GM12873 (cell line): ENCODE measurements at regions not wholly inside any gene's neighbourhood (a gene's known extent, or its start where the extent isn't known, plus 50 kb on each side); places are given as distances from the start of the nearest gene placed in this dataset.

ENCODE experiments used
- CTCF ChIP-seq: IDR thresholded peaks from 2 replicates; pipeline ENCODE4 v1.5.1; 2012; ENCODE audit warnings: low read depth, mild to moderate bottlenecking, moderate library complexity, low read length, control low read depth; ENCODE audit not compliant: insufficient read depth; ENCODE audit errors: missing control alignments

GRCh38 chr3:128554465-128555097 lies 61.6 kb upstream of the GATA2 start:
- no peak for TF ChIP-seq CTCF

- TF ChIP-seq CTCF = no peak
These were observed 61.1 kb upstream of the GATA2 start for GRCh38 chr3:128554100-128554464.

GRCh38 chr3:128553560-128553959 lies 60.6 kb upstream of the GATA2 start:
- TF ChIP-seq CTCF = no peak

- no peak for TF ChIP-seq CTCF
These were observed 58.9 kb upstream of the GATA2 start for GRCh38 chr3:128551867-128552266.

- no peak for TF ChIP-seq CTCF
These were observed 58.5 kb upstream of the GATA2 start for GRCh38 chr3:128551451-128551850.

- TF ChIP-seq CTCF = no peak
These were observed 57.6 kb upstream of the GATA2 start for GRCh38 chr3:128550471-128551126.

GRCh38 chr3:128550113-128550440 lies 57.1 kb upstream of the GATA2 start:
- TF ChIP-seq CTCF = no peak
